H9 (cell line): ENCODE measurements at regions not wholly inside any gene's neighbourhood (a gene's known extent, or its start where the extent isn't known, plus 50 kb on each side); places are given as distances from the start of the nearest gene placed in this dataset.

ENCODE experiments used
- DNase-seq: peaks from one replicate; pipeline ENCODE4 v3.0.0-alpha.2; 2017
- H2AFZ ChIP-seq: one replicate; pipeline ENCODE4 v1.6.1; 2013; ENCODE audit warnings: mild to moderate bottlenecking, low read length, control low read depth, moderate library complexity
- H2AK5ac ChIP-seq: 2 replicates; pipeline ENCODE4 v1.6.1; 2013; ENCODE audit warnings: low read length, control low read depth, mixed read lengths; ENCODE audit not compliant: insufficient read length
- H2BK120ac ChIP-seq: one replicate; pipeline ENCODE4 v1.6.1; 2013; ENCODE audit warnings: low read depth, mild to moderate bottlenecking, low read length, control low read depth, inconsistent platforms; ENCODE audit not compliant: poor library complexity, severe bottlenecking
- H2BK12ac ChIP-seq: 2 replicates; pipeline ENCODE4 v1.6.1; 2013; ENCODE audit warnings: low read length, control low read depth, mixed read lengths, low read depth; ENCODE audit not compliant: insufficient read length
- H2BK15ac ChIP-seq: 2 replicates; pipeline ENCODE4 v1.6.1; 2013; ENCODE audit warnings: low read depth, low read length, control low read depth
- H2BK20ac ChIP-seq: one replicate; pipeline ENCODE4 v1.6.1; 2013; ENCODE audit warnings: low read depth, mild to moderate bottlenecking, low read length, control low read depth, inconsistent platforms; ENCODE audit not compliant: poor library complexity, severe bottlenecking
- H2BK5ac ChIP-seq: 2 replicates; pipeline ENCODE4 v1.6.1; 2013; ENCODE audit warnings: low read length, control low read depth, mixed read lengths; ENCODE audit not compliant: insufficient read length
- H3K14ac ChIP-seq: 2 replicates; pipeline ENCODE4 v1.6.1; 2013; ENCODE audit warnings: low read length, control low read depth; ENCODE audit not compliant: insufficient read depth
- H3K18ac ChIP-seq: 2 replicates; pipeline ENCODE4 v1.6.1; 2013; ENCODE audit warnings: low read depth, mild to moderate bottlenecking, mixed read lengths, low read length, control low read depth; ENCODE audit not compliant: insufficient read length
- H3K23ac ChIP-seq: 2 replicates; pipeline ENCODE4 v1.6.1; 2013; ENCODE audit warnings: low read length, control low read depth, mixed read lengths, low read depth; ENCODE audit not compliant: insufficient read length
- H3K23me2 ChIP-seq: 2 replicates; pipeline ENCODE4 v1.6.1; 2013; ENCODE audit warnings: low read depth, mild to moderate bottlenecking, mixed read lengths, low read length, control low read depth; ENCODE audit not compliant: insufficient read length, poor library complexity, severe bottlenecking
- H3K27ac ChIP-seq: 2 replicates; pipeline ENCODE4 v1.5.1; 2013; ENCODE audit warnings: low read length, control low read depth, mixed read lengths, low read depth; ENCODE audit not compliant: insufficient read length
- H3K27me3 ChIP-seq: 2 replicates; pipeline ENCODE4 v1.6.1; 2013; ENCODE audit warnings: low read length, control low read depth, inconsistent platforms; ENCODE audit not compliant: insufficient read depth
- H3K4ac ChIP-seq: 2 replicates; pipeline ENCODE4 v1.6.1; 2013; ENCODE audit warnings: low read depth, mild to moderate bottlenecking, control low read depth, inconsistent platforms, low read length, moderate library complexity
- H3K4me1 ChIP-seq: 2 replicates; pipeline ENCODE4 v1.6.1; 2013; ENCODE audit warnings: low read length, control low read depth, inconsistent platforms; ENCODE audit not compliant: insufficient read depth
- H3K4me2 ChIP-seq: 2 replicates; pipeline ENCODE4 v1.6.1; 2013; ENCODE audit warnings: low read length, control low read depth, mixed read lengths; ENCODE audit not compliant: insufficient read length, insufficient read depth
- H3K56ac ChIP-seq: 2 replicates; pipeline ENCODE4 v1.6.1; 2013; ENCODE audit warnings: low read depth, mild to moderate bottlenecking, mixed read lengths, low read length, control low read depth; ENCODE audit not compliant: insufficient read length
- H3K79me1 ChIP-seq: 2 replicates; pipeline ENCODE4 v1.6.1; 2013; ENCODE audit warnings: low read depth, mild to moderate bottlenecking, moderate library complexity, low read length, control low read depth, inconsistent platforms; ENCODE audit not compliant: insufficient read depth, poor library complexity, severe bottlenecking
- H3K79me2 ChIP-seq: 2 replicates; pipeline ENCODE4 v1.6.1; 2013; ENCODE audit warnings: low read length, control low read depth, inconsistent platforms; ENCODE audit not compliant: insufficient read depth
- H3K9ac ChIP-seq: 2 replicates; pipeline ENCODE4 v1.6.1; 2013; ENCODE audit warnings: low read length, control low read depth, mixed read lengths; ENCODE audit not compliant: insufficient read length; ENCODE audit errors: extremely low read depth
- H3K9me3 ChIP-seq: one replicate; pipeline ENCODE4 v1.6.1; 2013; ENCODE audit warnings: low read depth, low read length, inconsistent platforms; ENCODE audit not compliant: control insufficient read depth
- H3T11ph ChIP-seq: one replicate; pipeline ENCODE4 v1.6.1; 2013; ENCODE audit warnings: mild to moderate bottlenecking, low read length, control low read depth, inconsistent platforms
- H4K20me1 ChIP-seq: one replicate; pipeline ENCODE4 v1.6.1; 2013; ENCODE audit not compliant: control insufficient read depth, insufficient read length, insufficient read depth
- H4K5ac ChIP-seq: 2 replicates; pipeline ENCODE4 v1.6.1; 2013; ENCODE audit warnings: low read depth, mild to moderate bottlenecking, mixed read lengths, low read length, control low read depth; ENCODE audit not compliant: insufficient read length
- H4K8ac ChIP-seq: replicated peaks from 2 replicates; pipeline ENCODE4 v1.6.1; 2013; ENCODE audit warnings: low read length, control low read depth, mixed read lengths, low read depth; ENCODE audit not compliant: insufficient read length
- H4K91ac ChIP-seq: 2 replicates; pipeline ENCODE4 v1.6.1; 2013; ENCODE audit warnings: low read depth, mild to moderate bottlenecking, moderate library complexity, mixed read lengths, low read length, control low read depth; ENCODE audit not compliant: insufficient read length
- H3K27ac Mint-ChIP-seq, 3 experiments: 2 replicates in 2 of 3; 3 replicates in 1 of 3; pipeline ENCODE4 v1.8.0; 2020 to 2021; ENCODE audit warnings: mixed read lengths in 3 of 3, mild to moderate bottlenecking in 1 of 3, moderate library complexity in 1 of 3
- H3K27me3 Mint-ChIP-seq: 2 replicates; pipeline ENCODE4 v1.8.0; 2021; ENCODE audit warnings: low read depth, mild to moderate bottlenecking, moderate library complexity, mixed read lengths
- H3K36me3 Mint-ChIP-seq, 3 experiments: 2 replicates in 2 of 3; 3 replicates in 1 of 3; pipeline ENCODE4 v1.8.0; 2020 to 2021; ENCODE audit warnings: low read depth in 3 of 3, mixed read lengths in 3 of 3; ENCODE audit not compliant: insufficient read depth in 1 of 3
- H3K4me1 Mint-ChIP-seq, 2 experiments: 2 replicates each; pipeline ENCODE4 v1.8.0; 2020; ENCODE audit warnings: mixed read lengths in 2 of 2
- H3K4me3 Mint-ChIP-seq, 2 experiments: 2 replicates in 1 of 2; 3 replicates in 1 of 2; pipeline ENCODE4 v1.8.0; 2020 to 2021; ENCODE audit warnings: mild to moderate bottlenecking in 2 of 2, mixed read lengths in 2 of 2, moderate library complexity in 1 of 2
- H3K9me3 Mint-ChIP-seq, 2 experiments: 2 replicates in 1 of 2; 3 replicates in 1 of 2; pipeline ENCODE4 v1.8.0; 2020; ENCODE audit warnings: mild to moderate bottlenecking in 2 of 2, mixed read lengths in 2 of 2, moderate library complexity in 1 of 2
- CTCF ChIP-seq: fragments of 200-600 bp; sonication (generic); conservative IDR thresholded peaks from 3 replicates; pipeline ENCODE4 v1.8.0; 2021; ENCODE audit warnings: antibody characterized with exemption, mild to moderate bottlenecking
- WGBS: extraction: QIAGEN DNeasy Blood & Tissue Kit; methylation state at CpG from one replicate; pipeline ENCODE4 v1.1.7; 2013; ENCODE audit warnings: missing lambda C conversion rate, low lambda C conversion rate, mixed read lengths; ENCODE audit not compliant: insufficient read length; ENCODE audit errors: extremely low coverage; 5-methylcytosine and 5-hydroxymethylcytosine counted together

GRCh38 chr14:106390947-106391346 is 864.6 kb downstream of the TMEM121 start:
- no peak overlapping the region for H3K56ac ChIP-seq
- H4K8ac ChIP-seq = no peak overlapping the region
- no peak for TF ChIP-seq CTCF
- no peak overlapping the region for H4K5ac ChIP-seq
- H3K4me2 ChIP-seq = no peak overlapping the region
- no peak overlapping the region for H3K27ac Mint-ChIP-seq
- H3K4ac ChIP-seq = no peak overlapping the region
- no peaks in the 10 kb centered on the region for H3K4me1 Mint-ChIP-seq
- H2BK20ac ChIP-seq = no peak overlapping the region
- peaks cover 16 to 36% (median 19%) of the 10 kb centered on the region in 3 experiments; a peak in 6 of 7 replicates for H3K36me3 Mint-ChIP-seq
- no peaks in the 10 kb centered on the region for H3K27me3 ChIP-seq
- H2BK120ac ChIP-seq = no peak overlapping the region
- no peak overlapping the region for H4K91ac ChIP-seq
- no peak overlapping the region for H2BK5ac ChIP-seq
- H3T11ph ChIP-seq = no peak overlapping the region
- no peak overlapping the region for H2BK12ac ChIP-seq
- no peak overlapping the region for H2BK15ac ChIP-seq
- peaks cover 75% of the 10 kb centered on the region for H3K9me3 ChIP-seq
- H2AK5ac ChIP-seq = no peak overlapping the region
- no peak overlapping the region for H3K23ac ChIP-seq
- H3K18ac ChIP-seq = no peak overlapping the region
- peak overlapping the region in 1 of 2 experiments; percentile 4; a peak in 2 of 5 replicates for H3K4me3 Mint-ChIP-seq
- H3K9me3 Mint-ChIP-seq = peaks cover 95 to 97% of the 10 kb centered on the region in 2 experiments
- DNase-seq = no peak
- no peak overlapping the region for H3K14ac ChIP-seq
- no peaks in the 10 kb centered on the region for H3K23me2 ChIP-seq
- no peak overlapping the region for H3K27ac ChIP-seq
- no peaks in the 10 kb centered on the region for H3K79me1 ChIP-seq
- WGBS = no CpG with 5 or more reads among the region's 6 CpGs
- H3K9ac ChIP-seq = no peak overlapping the region
- no peak overlapping the region for H2AFZ ChIP-seq
- H4K20me1 ChIP-seq = no peaks in the 10 kb centered on the region
- H3K79me2 ChIP-seq = no peaks in the 10 kb centered on the region
- H3K4me1 ChIP-seq = no peaks in the 10 kb centered on the region
- peaks cover 2% of the 10 kb centered on the region for H3K27me3 Mint-ChIP-seq
